ENCODE measurements at regions not wholly inside any gene's neighbourhood (a gene's known extent, or its start where the extent isn't known, plus 50 kb on each side); places are given as distances from the start of the nearest gene placed in this dataset.
A peak's percentile ranks its signal among the peaks of the same experiment; 100 is the strongest.

DNA sequence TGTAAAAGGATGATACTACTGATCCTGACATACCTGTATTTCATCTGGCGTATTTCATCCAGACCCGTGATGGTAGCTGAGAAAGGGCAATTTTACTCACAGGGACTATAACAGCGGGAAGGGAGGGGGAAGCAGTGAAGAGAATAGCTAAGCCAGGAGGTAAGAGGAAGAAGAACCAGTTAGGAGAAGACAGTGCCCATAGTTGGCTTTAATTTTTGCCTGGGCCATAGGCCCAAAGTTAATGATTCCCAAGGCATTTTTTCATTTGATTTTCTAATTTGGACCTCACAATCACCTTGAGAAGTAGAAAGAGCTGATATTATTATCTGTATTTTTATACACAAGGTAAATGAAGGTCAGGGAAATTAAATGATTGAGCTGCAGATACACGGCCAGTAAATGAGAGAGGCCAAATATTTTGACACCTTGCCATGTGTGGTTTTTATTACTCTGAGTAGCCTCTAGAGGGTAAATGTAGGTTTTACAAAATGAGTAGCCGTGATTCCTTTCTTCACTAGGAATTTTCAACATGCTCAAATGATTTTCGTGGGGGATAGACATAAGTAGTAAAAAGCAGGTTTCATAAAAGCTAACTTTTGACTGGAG, 382.2 kb downstream of the FUT8 start:
- DNase-seq (ENCODE audit: low read depth, low spot score), result no peak

DNA sequence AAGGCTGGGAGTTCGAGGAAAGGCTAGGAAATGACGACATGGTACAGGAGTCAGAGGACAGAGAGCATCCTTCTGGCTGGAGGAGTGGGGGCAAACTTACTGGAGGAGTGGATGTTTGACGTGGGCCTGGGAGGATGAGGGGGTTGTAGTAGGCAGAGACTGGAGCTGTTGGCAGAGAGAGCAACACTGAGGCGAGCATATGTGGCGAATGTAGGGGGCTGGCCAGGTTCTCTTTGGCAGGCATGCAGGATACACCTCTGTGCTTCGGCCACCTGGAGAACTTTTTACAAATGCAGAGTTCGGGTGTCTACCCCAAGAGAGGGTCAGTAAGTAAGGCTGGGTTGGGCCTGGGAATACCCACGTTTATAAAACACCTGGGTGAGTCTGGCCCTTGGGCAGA, 385.7 kb downstream of the FUT8 start:
- no peak for DNase-seq (ENCODE audit: low read depth, low spot score)

DNA sequence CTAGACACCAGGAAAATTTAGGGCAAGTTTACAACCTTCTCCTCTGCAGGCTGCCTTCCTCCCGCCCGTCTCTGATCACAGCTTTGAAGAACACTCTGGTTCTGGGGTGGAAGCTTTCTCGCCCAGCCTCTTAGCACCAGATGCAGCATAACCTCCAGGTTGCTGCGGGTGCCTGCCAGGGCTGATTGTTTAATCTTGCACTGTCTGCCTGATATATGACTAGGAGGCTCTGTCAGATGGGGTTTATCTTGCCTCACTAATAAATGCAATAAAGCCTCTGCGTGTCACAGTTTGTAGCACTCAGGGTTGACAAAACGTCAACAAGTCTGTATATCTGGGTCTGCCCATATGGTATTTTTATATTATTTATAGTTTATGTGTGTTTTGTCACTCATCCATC, 388.2 kb downstream of the FUT8 start:
- DNase-seq (ENCODE audit: low read depth, low spot score), result no peak

DNA sequence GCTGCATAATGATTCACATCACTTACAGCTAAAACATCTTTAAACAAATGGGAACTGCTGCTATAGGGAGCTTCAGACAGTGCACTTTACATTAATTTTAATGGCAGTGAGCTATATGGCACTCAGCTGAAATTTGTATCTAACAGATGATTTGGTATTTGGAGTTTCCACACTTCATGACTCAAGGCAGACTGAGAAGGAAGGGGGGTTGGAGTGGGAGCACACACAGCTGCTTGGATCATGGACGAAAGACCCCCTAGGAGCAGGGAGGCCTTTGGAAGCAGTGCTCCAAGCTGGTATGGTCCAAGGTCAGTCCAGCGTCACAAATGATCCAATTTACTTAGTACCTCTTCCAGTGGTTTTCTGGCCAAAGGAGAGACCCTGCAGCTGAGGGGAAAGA, 389.7 kb downstream of the FUT8 start:
- no peak for DNase-seq (ENCODE audit: low read depth, low spot score)

DNA sequence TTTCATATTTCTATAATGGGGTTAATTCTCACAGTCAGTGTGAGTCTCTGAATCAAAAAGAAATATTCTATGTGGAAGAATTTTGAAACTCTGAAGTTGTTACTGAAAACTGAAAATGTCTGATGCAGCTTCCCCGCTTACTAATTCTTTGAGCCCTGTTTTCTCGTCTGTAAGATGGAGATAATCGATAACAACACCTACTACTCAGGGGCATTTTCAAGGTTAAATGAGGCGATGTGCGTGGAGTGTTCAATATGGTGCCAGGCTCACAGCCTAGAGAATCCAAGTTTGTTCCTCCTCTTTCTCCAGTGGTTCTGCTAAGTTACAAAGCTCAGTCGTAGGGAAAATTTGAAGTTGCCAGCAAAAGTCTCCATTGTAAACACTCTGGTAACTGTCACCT, 391.4 kb downstream of the FUT8 start:
- no peak for DNase-seq (ENCODE audit: low read depth, low spot score)

DNA sequence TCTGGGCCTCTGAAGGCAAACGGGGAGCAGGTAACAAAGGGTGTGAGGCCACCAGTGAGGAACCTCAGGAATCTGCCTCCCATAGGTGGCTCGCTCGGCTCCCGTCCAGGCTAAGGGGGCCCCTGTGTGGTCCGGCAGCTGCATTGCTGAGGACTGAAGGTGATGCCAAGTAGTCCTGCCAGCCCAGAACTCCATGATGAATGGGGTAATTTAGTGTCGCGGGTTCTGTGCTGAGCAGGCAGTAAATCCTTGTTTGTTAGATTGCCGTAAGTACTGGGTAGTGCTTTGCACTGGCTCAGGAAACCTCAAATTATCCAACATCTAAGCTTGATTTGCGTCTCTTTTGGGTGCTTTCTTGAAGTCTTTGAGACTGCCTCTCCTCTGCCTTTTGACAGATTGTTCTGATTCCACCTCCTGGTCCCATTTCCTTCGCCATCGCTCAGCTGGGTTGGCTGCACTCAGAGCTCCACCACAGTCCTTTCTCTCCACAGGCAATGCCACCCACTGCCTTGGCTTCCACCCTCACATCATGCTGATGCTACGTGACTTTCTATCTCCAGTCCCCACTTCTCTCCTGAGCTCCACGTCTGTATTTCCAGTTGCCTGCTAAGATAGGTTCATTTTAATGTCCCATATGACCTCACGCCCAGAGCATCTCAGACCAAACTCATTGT, 392.0 kb downstream of the FUT8 start:
- no peak for DNase-seq (ENCODE audit: low read depth, low spot score)

DNA sequence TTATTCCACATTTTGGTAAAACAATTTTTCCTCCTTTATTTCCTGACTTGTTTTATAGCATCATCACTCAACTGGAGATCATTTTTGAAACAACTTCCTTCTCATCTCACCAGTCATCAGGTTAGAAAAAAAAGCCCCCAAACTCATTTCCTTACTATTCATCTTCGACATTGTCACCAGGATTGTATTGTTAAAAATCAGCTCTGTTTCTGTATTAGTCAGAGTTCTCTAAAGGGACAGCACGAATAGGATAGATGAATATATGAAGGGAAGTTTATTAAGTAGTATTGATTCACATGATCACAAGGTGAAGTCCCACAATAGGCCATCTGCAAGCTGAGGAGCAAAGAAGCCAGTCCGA, 392.6 kb downstream of the FUT8 start:
- DNase-seq (ENCODE audit: low read depth, low spot score), result no peak

DNA sequence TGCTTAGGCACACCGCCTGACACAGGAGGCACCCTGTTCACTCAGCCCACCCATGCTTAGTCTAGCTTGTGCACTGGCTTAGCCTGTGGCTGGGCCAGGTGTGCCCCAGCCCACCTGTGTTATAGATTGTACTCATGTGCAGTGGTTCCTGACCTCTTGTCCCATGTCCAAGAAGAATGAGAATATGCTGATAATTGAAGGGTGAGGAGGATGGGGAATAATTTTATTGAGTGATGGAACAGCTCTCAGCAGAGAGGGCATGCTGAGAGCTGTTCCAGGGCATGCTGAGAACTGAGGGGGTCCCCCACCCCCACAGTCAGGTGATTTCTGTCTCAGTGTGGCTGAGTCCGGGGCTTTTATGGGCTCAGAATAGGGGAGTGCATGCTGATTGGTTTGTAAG, 395.9 kb downstream of the FUT8 start:
- no peak for DNase-seq (ENCODE audit: low read depth, low spot score)

DNA sequence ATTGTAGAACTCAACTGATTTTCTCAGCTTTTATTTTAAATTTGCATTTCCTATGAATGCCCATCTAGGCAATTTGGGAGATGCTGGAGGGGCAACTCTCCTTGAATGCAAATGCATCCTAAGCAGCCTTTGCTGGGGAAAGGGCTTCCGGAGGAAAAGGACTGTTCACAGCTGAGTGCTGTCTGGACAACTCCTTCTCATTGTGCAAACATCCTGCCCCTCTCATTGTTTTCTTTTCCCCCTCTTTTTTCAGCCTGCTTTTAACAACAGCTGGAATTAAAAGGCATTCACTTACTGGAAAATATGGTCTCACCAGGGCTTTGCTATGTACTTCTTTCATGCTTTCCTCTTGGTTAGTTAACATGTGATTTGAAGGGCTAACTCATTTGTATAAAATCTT, 397.8 kb downstream of the FUT8 start:
- no peak for DNase-seq (ENCODE audit: low read depth, low spot score)

DNA sequence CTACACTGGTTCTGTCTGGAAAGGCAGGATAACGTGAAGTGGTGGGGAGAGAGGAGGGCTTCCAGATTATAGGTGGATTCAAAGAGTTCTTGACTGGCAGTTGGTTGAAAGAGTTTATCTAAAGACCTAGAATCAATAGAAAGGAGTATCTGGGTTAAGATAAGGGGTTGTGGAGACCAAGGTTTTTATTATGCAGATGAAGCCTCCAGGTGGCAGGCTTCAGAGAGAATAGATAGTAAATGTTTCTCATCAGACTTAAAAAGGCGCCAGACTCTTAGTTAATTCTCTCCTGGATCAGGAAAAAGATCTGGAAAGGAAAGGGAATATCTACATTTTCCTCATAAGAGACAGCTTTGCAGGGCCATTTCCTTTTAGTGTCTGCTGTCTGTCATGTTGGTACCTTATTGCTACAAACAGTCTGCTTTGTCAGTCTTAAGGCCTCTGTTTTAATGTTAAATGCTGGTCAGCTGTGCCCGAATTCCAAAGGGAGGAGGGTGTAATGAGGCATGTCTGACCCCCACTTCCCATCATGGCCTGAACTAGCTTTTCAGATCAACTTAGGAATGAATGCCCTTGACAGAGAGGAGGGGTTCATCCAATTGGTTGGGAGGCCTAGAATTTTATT, 401.3 kb downstream of the FUT8 start:
- no peak for DNase-seq (ENCODE audit: low read depth, low spot score)

DNA sequence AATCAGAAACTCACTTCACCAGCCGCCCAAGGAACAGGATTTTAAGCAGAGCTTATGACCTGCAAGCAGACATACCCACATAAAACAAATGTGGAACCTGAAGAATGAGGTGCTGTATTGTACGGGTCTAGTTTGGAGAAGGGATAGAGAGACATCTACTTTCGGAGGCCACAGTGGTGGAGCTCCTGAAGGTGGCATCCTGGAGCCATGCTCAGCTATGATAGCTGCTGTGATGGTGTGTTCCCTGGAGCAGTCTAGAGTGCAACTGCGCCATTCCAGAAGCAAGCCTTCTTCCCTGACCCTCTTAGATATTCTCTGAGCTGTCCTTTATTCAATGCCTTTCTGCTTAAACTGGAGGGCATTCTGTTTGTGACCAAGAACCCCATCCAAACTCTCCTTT, 402.6 kb downstream of the FUT8 start:
- no peak for DNase-seq (ENCODE audit: low read depth, low spot score)

DNA sequence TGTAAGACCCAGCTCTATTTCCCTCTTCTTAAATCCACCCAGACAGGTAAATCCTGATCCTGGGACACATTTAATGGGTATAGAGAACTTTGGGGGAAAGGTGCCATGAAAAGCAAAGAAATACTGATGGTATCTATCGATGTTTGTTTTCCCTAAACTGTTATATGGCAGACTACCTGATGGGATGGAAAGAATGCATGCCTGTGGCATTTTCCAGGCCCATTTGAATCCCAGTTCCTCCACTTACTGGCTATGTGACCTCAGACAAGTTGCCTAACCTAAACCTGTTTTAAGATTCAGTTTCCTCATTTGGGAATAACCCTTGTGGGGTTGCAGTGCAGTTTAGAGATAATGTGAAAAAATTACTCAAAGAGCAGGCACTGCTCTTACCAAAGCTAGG, 404.5 kb downstream of the FUT8 start:
- no peak for DNase-seq (ENCODE audit: low read depth, low spot score)

DNA sequence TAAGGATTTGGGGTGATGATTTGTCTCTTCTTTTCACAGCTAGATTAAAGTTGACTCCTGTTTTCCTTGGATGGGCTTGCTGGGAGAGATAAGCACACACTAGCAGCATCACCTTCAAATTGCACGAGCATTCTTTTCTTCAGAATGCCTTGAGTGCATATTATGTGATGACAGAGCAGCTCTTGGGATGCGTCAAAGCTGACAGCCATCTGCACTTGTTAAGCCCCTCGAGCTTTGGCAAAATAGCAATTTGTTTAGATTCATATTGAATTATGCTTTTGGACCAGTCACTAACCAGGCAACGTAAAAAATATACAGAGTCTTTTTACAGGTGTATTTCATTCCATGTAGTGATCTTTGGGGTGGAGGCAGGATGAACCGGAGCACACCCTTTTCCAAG, 407.0 kb downstream of the FUT8 start:
- DNase-seq (ENCODE audit: low read depth, low spot score), result no peak

DNA sequence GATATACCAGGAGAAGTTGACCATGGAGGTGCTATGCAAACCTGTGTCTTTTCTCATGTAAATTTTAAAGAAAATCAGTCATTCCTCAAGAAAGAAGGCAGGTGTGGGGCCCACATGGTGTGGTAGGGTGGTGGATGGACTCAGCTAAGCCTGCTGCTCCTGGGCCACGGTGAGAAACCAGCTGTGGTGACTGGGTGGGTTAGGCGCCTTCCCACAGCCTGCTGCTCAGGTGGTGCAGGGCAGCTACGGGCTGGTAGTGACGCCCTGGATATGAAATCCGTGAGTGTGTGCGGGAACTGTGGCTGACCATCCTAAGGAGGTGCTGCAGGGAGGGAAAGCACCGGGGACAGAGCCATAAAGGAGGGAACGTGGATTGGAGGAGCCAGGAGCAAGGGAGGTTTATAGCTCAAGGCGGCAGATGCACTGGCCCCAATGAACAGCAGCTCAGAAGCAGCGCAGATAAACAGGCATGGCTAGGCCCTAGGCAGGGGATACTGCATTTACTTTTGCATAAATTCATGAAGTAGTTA, 408.8 kb downstream of the FUT8 start:
- no peak for DNase-seq (ENCODE audit: low read depth, low spot score)

DNA sequence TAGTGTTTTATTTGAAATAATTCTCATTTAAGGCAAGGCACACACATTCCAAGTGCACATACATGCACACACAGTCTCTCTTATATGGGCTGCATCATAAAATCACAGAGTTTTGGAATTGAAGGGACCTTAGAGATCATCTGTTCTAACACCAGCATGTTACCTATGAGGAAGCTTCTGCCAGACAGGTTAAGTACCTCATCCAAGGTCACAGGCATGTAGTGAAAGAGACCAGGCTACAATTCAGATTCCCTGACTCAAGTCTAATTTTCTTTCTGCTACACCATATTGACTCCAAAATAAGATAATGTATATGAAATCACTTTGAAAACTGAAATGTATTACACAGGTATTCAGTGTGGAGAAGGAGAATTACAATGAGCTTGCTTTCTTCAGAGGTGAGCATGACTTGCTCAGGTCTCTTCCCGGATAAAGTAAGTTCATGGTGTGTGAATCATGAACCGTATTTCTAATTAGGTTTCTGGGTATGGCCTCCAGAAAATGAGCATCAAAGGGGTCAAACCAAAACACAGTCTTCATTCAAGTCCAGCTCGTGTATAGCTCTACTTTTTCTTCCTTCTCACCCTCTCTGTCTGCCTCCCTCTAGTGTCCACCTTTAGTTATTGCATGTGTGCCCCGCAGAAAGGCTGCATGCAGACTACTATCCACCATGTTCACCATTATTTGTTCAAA, 411.9 kb downstream of the FUT8 start:
- peak; percentile 19 for DNase-seq (ENCODE audit: low read depth, low spot score)

DNA sequence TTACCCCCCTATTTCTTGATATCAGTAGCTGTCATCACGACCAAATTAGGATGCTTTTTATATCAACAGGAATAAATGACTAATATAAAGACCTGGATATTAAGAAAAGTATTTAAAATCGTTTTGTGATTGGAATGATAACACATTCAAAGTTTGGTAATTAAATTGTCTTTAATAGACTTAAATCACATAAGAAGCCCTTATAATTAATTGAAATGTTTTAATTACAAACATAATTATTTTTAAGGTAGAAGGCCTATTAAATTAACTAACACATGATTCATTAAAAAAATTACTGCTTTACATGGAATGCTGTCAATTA, 412.4 kb downstream of the FUT8 start:
- no peak for DNase-seq (ENCODE audit: low read depth, low spot score)

DNA sequence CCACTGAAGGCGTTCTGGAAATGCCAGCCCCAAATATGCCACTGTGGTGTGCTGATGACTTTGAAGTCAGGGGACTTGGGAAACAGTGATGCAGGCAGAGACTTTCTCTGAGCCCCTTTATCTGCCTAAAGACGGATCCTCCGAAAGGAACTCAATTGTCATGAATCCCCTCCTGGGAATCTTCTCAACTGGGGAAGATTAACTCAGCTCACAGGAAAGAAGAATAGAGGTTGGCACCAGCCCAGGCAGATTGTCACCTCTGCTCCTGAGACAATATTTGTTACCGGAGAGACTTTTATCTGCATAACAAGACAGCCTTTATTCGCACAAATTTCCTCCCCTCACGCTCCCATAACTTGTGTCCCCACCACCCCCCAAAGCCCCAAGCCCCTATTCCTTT, 414.4 kb downstream of the FUT8 start:
- no peak for DNase-seq (ENCODE audit: low read depth, low spot score)

DNA sequence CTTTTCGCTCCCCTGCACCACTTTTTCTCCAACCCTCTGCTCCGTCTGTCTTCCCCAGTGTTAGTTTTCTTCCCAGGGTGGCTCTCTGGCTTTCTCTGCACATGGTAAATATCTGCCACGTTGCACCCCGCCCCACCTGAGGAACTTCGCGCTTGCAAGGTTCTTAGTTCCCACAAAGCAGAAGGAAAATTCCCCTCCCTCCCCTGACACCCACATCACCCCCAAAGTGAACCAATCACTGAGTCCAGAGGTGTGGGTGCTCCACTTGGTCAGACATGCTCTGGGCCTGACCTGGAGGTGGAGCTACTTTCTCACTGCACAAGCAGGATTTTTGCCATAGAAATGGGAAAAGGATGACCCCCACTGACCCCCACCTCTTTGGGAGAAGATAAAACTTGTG, 415.0 kb downstream of the FUT8 start:
- no peak for DNase-seq (ENCODE audit: low read depth, low spot score)

DNA sequence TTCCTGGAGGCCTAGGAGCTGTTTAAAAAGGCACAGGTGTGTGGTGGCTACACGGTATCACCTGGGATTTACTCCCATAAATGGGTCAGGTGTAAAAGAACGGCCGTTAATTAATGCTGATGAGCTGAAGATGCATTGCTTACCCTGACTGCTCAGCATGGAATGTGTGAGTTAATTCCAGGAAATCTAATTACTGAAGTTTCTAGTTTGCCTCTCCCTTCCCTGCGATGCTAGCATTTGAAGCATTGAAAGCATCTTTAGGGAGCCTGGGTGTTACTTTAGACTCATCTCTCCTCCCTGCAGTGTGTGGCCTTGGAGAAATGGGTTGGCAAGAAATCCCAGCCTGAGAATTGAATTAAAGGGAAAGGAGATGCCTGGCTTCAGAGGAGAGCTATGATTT, 415.9 kb downstream of the FUT8 start:
- DNase-seq (ENCODE audit: low read depth, low spot score), result no peak

DNA sequence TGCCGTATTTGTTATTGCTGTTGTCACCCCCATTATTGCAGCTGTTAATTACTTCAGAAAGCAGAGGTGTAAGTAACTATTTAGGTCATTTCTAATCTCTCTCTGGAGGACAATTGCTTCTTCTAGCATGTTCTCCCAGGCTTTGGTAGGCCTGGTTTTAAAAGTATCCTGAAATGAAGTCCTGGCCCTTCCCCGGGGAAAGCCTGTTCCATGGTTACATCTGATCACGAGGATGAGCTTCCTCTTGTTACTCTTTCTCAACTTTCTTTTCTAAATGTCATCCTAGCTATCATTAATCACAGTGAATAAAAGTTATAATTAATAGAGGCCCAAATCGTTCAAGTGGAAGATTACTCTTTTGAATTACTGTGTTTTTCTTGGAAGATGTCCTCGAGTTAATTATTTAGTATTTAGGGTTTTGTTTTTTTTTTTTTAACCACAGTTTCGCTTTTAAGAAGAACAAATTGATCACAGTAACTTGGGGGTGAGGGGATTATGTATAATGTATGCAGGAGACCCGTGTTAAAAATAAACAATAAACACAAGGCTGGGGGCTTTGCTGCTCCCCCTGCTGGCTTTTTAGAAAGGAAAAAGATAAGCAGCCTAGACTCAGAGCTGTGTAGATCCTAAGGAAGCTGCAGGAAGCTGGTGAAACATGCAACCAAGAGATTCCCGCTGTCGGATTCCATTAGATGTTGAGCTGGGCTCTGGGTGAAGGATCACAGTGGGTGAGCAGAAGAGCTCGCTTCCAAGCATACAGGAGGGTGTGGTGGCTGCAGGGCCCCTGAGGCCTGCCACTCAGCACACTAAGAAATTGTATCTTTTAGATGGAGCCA, 420.1 kb downstream of the FUT8 start:
- no peak for DNase-seq (ENCODE audit: low read depth, low spot score)

DNA sequence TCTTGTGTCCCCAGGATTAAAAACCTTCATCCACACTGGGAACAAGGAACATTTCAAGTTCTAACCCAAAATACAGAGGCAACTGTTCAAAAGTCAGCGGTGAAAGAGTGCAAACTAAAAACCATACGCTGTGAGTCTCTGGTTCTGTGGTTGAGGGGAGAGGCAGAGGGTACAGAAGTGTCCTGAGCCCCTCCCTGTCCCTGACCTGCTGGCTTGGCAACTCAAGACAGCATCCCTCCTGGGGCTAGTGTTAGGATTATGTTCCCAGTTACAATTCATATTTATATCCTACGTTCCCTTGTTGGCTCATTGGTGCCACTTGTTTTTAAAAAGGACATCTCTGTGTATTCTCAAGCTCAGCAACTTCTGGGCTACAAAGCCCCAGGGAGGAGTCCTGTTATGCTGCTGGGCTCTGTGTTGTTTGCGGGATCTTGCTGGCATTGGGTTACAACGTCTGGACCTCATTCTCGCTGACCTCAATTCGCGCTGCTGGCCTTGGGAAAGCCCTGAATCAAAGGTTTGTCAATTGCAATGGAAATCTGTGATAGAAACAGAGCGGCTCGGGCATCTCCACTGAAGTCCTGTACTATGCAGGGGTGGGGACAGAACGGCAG, 420.8 kb downstream of the FUT8 start:
- DNase-seq (ENCODE audit: low read depth, low spot score), result no peak

DNA sequence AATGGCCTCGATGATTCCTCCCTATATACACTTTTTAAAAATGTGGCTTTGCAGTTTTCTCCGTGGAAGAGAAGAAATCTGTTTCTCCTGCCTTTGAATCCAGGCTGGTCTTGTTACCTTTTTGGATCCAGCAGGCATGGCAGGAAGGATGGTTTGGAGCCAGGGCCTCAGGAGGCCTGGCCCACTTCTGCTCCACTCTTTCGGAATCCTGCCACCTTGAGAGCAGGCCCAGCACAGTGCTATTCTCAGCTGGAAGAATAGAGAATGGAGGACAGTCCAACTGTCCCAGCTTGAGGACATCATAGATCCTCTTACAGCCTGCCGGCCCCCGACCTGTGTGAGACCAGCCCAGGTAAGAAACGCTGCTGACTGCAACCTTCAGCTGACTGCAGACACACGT, 421.5 kb downstream of the FUT8 start:
- DNase-seq (ENCODE audit: low read depth, low spot score), result no peak

Data from activated naive CD8-positive, alpha-beta T cell treated with anti-CD3 and anti-CD28 coated beads, Interleukin-2, amount 50 U/mL, for 16 hours (primary cell).